ENCODE measurements at regions not wholly inside any gene's neighbourhood (a gene's known extent, or its start where the extent isn't known, plus 50 kb on each side); places are given as distances from the start of the nearest gene placed in this dataset.

DNA sequence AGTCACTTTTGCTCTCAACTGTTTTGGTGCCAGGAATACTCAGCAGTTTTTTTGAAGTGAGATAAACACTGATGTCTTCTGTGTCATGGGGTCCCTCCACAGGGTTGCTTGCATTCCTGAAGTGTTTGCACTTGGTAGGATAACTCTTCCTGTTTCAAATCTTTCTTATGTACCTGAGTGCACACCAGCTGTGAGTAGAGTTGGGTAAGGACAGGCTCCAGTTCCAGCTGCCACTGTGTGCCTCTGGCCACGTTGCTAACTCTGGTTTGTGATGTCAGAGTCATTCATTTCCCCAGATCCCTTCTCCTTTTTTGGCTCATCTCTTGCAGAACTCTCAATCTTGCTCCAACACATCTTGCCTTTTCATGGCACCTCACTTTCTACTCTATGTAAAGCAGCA, 356.3 kb upstream of the B3GALT2 start:
- peak overlapping the region; percentile 66 for H3K27ac Mint-ChIP-seq
- no peaks in the 10 kb centered on the region for H3K27me3 Mint-ChIP-seq
- peak overlapping the region; percentile 49 for H3K4me3 Mint-ChIP-seq
- no peaks in the 10 kb centered on the region for H3K9me3 Mint-ChIP-seq (ENCODE audit: low read depth)
- H3K4me1 Mint-ChIP-seq (ENCODE audit: low read depth), result peaks cover 49% of the 10 kb centered on the region
- peaks cover 3% of the 10 kb centered on the region for H3K36me3 Mint-ChIP-seq

DNA sequence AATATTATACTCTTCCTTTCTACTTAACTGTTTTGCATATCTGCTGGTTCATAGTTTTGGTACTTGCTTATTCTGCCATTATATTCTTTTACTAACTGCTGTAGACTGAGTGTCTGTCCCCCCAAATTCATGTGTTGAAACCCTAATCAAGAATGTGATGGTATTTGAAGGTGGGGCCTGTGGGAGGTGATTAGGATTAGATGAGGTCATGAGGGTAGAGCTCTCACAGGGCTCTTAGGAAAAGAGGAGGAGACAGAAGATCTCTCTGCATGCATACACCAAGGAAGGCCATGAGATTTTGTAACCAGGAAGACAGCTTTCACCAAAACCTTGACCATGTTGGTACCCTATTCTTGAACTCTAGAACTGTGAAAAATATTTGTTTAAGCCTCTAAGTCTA, 354.1 kb upstream of the B3GALT2 start:
- Mint-ChIP-seq H3K27me3 (no peaks in the 10 kb centered on the region), H3K27ac (peak overlapping the region; percentile 91), H3K9me3 (ENCODE audit: low read depth) (no peaks in the 10 kb centered on the region), H3K4me3 (peak overlapping the region; percentile 38), H3K36me3 (peaks cover 3% of the 10 kb centered on the region), H3K4me1 (ENCODE audit: low read depth) (peaks cover 49% of the 10 kb centered on the region)

DNA sequence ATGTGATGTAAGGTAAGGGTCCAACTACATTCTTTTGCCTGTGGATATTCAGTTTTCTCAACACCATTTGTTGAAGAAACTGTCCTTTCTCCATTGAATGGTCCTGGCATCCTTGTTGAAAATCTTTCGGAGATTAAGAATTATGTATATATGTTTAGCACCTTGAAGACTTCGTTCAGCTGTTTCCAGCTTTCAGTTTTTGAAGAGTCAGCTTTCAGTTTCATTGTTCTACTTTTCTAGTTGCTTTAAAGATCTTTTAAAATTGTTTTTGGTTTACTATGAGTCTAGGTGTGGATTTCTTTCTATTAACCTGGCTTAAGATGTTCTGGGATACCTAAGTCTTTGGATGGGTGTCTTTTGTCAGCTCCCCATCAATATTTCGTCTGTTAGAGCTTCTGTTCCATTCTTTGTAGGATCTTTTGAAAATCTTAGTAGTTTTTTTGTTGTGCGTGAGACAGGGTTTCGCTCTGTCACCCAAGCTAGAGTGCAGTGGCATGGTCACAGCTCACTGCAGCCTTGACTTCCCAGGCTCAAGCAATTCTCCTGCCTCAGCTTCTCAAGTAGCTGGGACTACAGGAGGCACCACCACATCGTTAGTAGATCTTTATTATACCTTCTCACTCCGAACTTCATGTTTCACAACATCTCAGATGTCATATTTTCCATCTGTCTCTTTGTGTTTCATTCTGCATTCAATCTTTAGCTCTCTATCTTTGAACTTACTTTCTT, 353.5 kb upstream of the B3GALT2 start:
- Mint-ChIP-seq H3K9me3 (ENCODE audit: low read depth) (no peaks in the 10 kb centered on the region), H3K27me3 (no peaks in the 10 kb centered on the region), H3K36me3 (peaks cover 3% of the 10 kb centered on the region), H3K4me1 (ENCODE audit: low read depth) (peaks cover 48% of the 10 kb centered on the region), H3K27ac (peak overlapping the region; percentile 91), H3K4me3 (peak overlapping the region; percentile 38)

DNA sequence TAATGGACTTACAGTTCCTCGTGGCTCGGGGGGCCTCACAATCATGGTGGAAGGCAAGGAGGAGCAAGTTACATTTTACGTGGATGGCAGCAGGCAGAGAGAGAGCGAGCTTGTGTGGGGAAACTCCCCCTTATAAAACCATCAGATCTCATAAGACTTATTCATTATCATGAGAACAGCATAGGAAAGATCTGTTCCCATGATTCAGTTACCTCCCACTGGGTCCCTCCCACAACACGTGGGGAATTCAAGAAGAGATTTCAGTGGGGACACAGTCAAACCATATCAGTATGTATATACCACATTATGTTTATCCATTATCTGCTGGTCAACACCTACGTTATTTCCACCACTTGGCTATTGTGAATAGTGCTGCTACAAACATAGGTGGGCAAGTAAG, 352.3 kb upstream of the B3GALT2 start:
- Mint-ChIP-seq H3K27ac (peak overlapping the region; percentile 91), H3K4me3 (peak overlapping the region; percentile 46), H3K4me1 (ENCODE audit: low read depth) (peaks cover 48% of the 10 kb centered on the region), H3K27me3 (no peaks in the 10 kb centered on the region), H3K36me3 (peaks cover 3% of the 10 kb centered on the region), H3K9me3 (ENCODE audit: low read depth) (no peaks in the 10 kb centered on the region)

DNA sequence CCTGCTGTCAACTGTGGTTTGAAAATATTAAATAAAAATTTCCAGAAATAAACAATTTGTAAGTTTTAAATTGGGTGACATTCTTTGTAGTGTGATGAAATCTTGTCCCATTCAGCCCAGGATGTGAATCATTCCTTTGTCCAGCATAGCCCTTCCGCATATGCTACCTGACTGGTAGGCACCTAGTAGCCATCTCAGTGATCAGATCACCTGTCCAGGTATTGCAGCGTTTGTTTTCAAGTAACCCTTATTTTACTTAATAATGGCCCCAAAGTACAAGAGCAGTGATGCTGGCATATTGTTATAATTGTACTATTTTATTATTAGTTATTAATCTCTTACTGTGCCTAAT, 351.6 kb upstream of the B3GALT2 start:
- peak overlapping the region; percentile 91 for H3K27ac Mint-ChIP-seq
- no peaks in the 10 kb centered on the region for H3K9me3 Mint-ChIP-seq (ENCODE audit: low read depth)
- H3K36me3 Mint-ChIP-seq, result peaks cover 3% of the 10 kb centered on the region
- peaks cover 48% of the 10 kb centered on the region for H3K4me1 Mint-ChIP-seq (ENCODE audit: low read depth)
- no peaks in the 10 kb centered on the region for H3K27me3 Mint-ChIP-seq
- H3K4me3 Mint-ChIP-seq, result peak overlapping the region; percentile 15

DNA sequence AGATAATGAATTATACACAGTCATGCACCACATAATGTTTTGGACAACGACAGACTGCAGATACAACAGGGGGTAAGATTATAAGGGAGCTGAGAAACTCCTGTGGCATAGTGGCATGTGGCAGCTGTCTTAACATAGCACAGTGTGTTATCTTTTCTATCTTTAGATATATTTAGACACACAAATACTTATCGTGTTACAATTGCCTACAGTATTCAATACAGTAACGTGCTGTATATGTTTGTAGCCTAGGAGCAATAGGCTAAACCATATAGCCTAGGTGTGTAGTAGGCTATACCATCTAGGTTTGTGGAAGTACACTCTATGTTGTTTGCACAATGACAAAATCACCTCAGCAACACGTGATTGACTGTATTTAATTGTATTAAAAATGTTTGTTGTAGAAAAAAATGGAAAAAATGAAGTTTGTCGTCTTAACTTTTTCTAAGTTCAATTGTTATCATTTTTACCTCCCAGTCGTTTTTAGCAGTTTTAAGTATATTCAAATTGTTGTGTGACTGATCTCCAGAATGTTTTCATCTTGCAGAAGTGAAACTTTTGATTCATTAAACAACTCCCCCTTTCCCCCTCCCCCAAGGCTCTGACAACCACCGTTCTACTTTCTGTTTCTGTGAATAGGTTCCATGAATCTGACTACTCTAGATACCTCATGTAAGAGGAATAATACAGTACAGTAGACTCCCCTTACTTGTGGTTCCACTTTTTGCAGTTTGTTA, 351.0 kb upstream of the B3GALT2 start:
- Mint-ChIP-seq H3K27ac (peak overlapping the region; percentile 91), H3K36me3 (no peaks in the 10 kb centered on the region), H3K4me3 (peak overlapping the region; percentile 15), H3K4me1 (ENCODE audit: low read depth) (peaks cover 45% of the 10 kb centered on the region), H3K9me3 (ENCODE audit: low read depth) (no peaks in the 10 kb centered on the region), H3K27me3 (no peaks in the 10 kb centered on the region)

DNA sequence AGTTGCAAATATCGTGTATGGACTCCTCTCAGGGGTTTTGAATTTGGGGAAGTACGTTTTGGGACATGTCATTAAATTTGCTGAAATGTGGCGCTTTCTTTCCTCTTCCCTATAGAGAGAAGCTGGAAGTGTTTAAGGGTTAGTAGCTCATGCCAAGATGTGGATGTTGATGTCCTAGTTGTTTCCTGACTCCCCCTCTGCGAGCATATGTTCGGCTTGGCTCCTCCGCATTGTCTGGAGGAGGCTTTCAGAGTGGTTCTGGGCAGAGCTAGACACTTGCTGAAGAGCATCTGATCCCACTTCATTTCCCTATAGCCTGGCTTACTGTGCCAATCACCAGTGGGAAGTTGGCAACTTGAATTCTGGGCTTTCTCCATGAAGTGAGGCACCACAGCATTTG, 347.4 kb upstream of the B3GALT2 start:
- H3K36me3 Mint-ChIP-seq, result peaks cover 3% of the 10 kb centered on the region
- no peaks in the 10 kb centered on the region for H3K27me3 Mint-ChIP-seq
- H3K27ac Mint-ChIP-seq, result no peak overlapping the region
- peaks cover 21% of the 10 kb centered on the region for H3K4me1 Mint-ChIP-seq (ENCODE audit: low read depth)
- H3K9me3 Mint-ChIP-seq (ENCODE audit: low read depth), result peaks cover 9% of the 10 kb centered on the region
- no peak overlapping the region for H3K4me3 Mint-ChIP-seq

DNA sequence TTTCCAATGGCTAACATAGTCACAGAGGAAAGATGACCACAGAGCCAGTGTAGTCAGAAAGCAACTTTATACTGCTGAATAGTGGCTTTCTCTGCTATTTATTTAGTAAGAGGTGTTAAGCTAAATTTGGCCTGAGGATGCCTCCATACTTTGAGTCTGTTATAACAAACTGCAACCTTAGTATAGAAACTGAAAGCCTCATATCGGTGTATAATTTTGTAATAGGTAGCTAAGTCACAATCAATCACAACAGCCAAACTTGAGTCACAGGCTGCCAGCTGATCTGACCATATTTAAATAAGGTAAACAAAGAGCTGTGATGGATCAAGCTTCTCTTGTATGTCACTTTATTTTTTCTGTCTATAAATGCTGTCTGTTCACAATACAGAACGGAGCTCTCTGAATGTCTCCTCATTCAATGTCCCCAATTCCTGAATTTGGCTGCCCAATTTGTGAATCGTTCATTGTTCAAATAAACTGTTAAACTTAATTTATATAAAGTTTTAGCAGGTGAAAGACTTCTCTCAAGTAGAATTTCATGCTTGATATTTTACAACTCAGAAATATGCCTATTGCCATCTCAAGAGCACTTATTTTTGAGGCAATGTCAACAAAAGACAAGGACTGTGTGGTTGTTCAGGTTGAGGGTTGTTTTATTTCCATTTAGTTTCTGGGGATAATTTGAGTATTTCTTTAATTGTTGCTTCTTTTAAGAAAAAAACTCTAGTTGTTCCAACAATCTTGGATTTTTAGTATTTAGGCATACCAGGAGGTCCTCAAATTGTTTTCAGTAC, 339.7 kb upstream of the B3GALT2 start:
- Mint-ChIP-seq H3K27ac (no peak overlapping the region), H3K36me3 (peaks cover 6% of the 10 kb centered on the region), H3K4me1 (ENCODE audit: low read depth) (no peaks in the 10 kb centered on the region), H3K4me3 (no peak overlapping the region), H3K9me3 (ENCODE audit: low read depth) (peaks cover 5% of the 10 kb centered on the region), H3K27me3 (no peaks in the 10 kb centered on the region)

DNA sequence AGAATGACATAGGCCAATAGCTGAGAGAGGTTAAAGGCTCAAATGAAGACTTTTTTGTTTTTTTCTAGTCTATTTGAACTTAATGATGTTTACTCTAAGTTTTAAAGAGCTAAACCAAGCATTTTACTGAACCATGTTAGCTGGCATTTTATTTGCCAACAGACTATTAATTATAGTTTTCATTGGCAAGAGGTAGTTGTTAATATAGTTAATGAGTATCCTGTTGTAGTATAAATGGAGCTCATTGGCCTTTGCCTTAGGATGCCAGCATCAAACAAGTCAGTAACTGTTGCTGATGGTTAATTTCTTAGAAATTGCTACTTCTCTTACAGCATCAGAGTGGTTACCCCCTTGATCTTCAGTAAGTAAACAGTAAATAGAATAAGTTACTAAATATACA, 339.0 kb upstream of the B3GALT2 start:
- Mint-ChIP-seq H3K4me1 (ENCODE audit: low read depth) (no peaks in the 10 kb centered on the region), H3K27ac (no peak overlapping the region), H3K36me3 (peaks cover 4% of the 10 kb centered on the region), H3K4me3 (no peak overlapping the region), H3K9me3 (ENCODE audit: low read depth) (no peaks in the 10 kb centered on the region), H3K27me3 (no peaks in the 10 kb centered on the region)

DNA sequence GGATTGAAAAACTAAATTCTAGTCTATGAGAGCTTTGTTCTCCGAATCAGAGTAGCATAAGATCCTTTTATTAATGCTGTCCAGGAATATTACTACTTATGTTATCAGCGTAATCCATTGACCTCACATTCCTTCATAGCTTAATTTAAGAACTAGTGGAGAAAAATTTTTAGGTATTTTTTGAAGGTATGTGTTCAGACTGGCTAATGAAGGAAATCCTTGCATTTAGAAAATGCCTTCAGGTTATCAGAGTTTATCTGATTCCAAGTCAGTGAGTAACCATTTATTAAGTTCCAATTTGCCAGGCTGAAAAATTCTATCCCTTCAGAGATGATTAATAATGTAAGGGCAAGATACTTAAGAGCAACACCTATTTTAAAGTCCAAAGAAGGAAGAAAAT, 338.2 kb upstream of the B3GALT2 start:
- no peak overlapping the region for H3K4me3 Mint-ChIP-seq
- peaks cover 6% of the 10 kb centered on the region for H3K36me3 Mint-ChIP-seq
- no peaks in the 10 kb centered on the region for H3K27me3 Mint-ChIP-seq
- H3K9me3 Mint-ChIP-seq (ENCODE audit: low read depth), result no peaks in the 10 kb centered on the region
- no peak overlapping the region for H3K27ac Mint-ChIP-seq
- no peaks in the 10 kb centered on the region for H3K4me1 Mint-ChIP-seq (ENCODE audit: low read depth)

DNA sequence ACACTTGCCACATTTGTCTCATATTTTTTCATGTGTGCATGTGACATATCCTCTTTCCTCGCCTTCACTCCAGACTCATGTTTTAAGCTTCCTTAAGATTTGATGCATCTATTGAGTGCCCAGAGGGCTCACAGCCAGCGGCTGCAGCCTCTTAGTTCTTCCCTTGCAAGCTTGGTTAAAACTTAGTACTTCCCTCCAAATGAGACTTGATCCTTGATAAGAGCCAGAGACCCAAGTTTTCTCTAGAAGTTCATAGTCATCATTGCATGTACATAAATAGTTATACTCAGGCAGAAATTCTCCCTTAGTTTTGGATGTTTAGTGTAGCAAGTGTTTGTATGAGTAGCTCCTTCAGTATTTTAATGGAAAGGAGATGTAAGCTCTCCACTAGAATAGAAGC, 337.6 kb upstream of the B3GALT2 start:
- Mint-ChIP-seq H3K27ac (no peak overlapping the region), H3K36me3 (peaks cover 11% of the 10 kb centered on the region), H3K9me3 (ENCODE audit: low read depth) (peaks cover 4% of the 10 kb centered on the region)

DNA sequence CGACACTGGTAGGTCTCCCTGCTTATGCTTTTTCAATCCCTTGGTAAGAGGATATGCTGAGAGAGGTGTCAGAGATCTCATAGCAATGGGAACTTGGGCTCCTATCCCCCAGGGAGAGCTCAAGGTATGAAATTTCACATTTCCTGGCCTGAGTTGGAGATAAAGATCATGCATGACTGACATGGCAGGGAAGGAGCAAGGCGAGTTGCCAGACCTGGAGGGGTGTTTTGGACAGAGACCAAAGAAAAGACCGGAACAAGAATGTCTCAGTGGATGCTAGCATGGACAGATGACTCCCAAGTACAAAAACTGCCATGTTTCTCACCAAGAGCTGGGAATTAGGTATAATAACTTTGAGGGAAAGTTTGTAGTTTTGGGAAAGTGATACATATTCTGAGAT, 334.1 kb upstream of the B3GALT2 start:
- Mint-ChIP-seq H3K27ac (no peak overlapping the region), H3K4me3 (no peak overlapping the region), H3K9me3 (ENCODE audit: low read depth) (peaks cover 4% of the 10 kb centered on the region), H3K36me3 (peaks cover 7% of the 10 kb centered on the region), H3K27me3 (no peaks in the 10 kb centered on the region), H3K4me1 (ENCODE audit: low read depth) (peaks cover 7% of the 10 kb centered on the region)

More for the DNA sequence above, 337.6 kb upstream of the B3GALT2 start:
- Mint-ChIP-seq H3K27me3 (no peaks in the 10 kb centered on the region), H3K4me3 (no peak overlapping the region), H3K4me1 (ENCODE audit: low read depth) (peaks cover 1% of the 10 kb centered on the region)

DNA sequence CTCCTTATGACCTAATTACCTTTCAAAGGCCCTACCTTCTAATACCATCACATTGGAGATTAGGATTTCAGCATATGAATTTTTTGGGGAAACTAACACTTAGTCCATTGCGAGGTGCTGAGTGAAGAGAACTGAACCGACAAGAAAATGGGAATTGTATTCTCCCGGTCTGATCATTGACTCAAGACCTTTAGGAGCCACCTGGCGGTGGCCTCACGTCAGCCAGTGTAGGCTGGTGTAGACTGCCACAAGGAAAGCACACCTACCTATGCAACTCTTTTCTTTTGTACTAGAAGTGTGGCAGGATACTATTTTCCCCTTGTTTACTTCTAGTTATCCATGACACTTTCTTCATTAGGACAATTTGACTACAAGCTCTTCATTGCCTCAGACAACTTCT, 333.5 kb upstream of the B3GALT2 start:
- Mint-ChIP-seq H3K36me3 (peaks cover 7% of the 10 kb centered on the region), H3K27me3 (no peaks in the 10 kb centered on the region), H3K4me1 (ENCODE audit: low read depth) (peaks cover 7% of the 10 kb centered on the region), H3K27ac (no peak overlapping the region), H3K4me3 (no peak overlapping the region), H3K9me3 (ENCODE audit: low read depth) (peaks cover 4% of the 10 kb centered on the region)

DNA sequence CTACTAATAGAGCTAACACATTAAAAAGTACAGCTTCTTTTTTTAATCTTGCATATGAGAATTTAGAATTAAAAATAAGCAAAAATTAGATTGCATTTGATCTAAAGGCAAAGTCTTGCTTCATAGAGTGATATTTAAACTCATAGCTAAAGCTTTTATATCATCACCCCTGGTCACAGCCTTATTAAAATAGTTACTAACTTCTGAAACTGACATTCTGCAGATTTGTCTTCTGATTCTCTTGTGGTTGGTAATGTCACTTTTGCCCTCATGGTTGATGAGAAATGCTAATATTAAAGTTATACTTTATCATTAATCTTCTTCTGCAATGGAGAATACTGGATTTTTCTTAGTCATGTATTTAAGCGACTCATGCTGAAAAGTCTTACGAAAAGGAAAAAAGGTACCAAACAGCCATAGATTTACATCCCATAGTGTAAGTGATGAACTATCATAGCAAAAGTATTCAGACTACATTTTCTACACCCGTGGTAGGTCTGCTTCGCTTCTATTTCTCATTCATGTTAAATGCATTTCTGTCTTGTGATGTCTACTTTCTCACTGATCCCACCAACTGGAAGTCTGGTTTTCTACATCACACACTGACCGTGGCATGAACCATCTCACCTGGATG, 330.5 kb upstream of the B3GALT2 start:
- Mint-ChIP-seq H3K27me3 (no peaks in the 10 kb centered on the region), H3K4me3 (no peak overlapping the region), H3K27ac (no peak overlapping the region), H3K36me3 (peaks cover 11% of the 10 kb centered on the region), H3K4me1 (ENCODE audit: low read depth) (peaks cover 7% of the 10 kb centered on the region), H3K9me3 (ENCODE audit: low read depth) (peaks cover 6% of the 10 kb centered on the region)

DNA sequence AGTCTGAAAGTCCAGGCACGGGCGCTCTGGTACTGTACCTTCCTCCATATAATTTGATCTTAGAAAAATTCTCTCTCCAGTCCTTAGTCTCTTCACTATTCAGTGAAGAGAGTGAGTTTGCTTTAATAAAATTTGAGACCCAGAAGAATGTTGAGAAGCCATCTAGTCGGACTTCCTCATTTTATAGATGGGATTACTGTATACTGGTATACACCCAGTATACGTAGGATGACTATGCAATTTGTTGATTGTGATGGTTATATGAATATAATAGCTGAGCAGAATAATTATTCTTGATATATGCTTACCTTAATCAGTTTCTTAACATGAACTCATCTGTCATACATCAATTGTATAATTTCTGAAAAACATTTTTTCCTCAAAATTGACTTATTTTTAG, 328.0 kb upstream of the B3GALT2 start:
- no peak overlapping the region for H3K4me3 Mint-ChIP-seq
- H3K36me3 Mint-ChIP-seq, result peaks cover 12% of the 10 kb centered on the region
- H3K27ac Mint-ChIP-seq, result no peak overlapping the region
- no peaks in the 10 kb centered on the region for H3K27me3 Mint-ChIP-seq
- peaks cover 7% of the 10 kb centered on the region for H3K4me1 Mint-ChIP-seq (ENCODE audit: low read depth)
- peaks cover 13% of the 10 kb centered on the region for H3K9me3 Mint-ChIP-seq (ENCODE audit: low read depth)

All from activated naive CD8-positive, alpha-beta T cell (primary cell).